DOHH2 (cell line): ENCODE measurements at regions not wholly inside any gene's neighbourhood (a gene's known extent, or its start where the extent isn't known, plus 50 kb on each side); places are given as distances from the start of the nearest gene placed in this dataset.

Source experiments
- H3F3A ChIP-seq: fragments of 200-600 bp; sonication (generic), shearing (Covaris generic); 2 replicates; pipeline ENCODE4 v1.6.0; 2016; ENCODE audit warnings: antibody characterized with exemption, mild to moderate bottlenecking; ENCODE audit not compliant: control insufficient read depth, insufficient read depth
- H3K27ac ChIP-seq: fragments of 200-600 bp; sonication (generic); 2 replicates; pipeline ENCODE4 v1.5.1; 2014; ENCODE audit warnings: low read depth, mild to moderate bottlenecking, low read length, moderate library complexity
- H3K27me3 ChIP-seq: fragments of 200-600 bp; sonication (generic); 2 replicates; pipeline ENCODE4 v1.6.1; 2014; ENCODE audit warnings: mild to moderate bottlenecking, low read length, mixed read lengths; ENCODE audit not compliant: control insufficient read depth
- H3K36me3 ChIP-seq: fragments of 200-600 bp; sonication (generic); 2 replicates; pipeline ENCODE4 v1.6.1; 2014; ENCODE audit warnings: mild to moderate bottlenecking, low read length, moderate library complexity, mixed read lengths; ENCODE audit not compliant: control insufficient read depth
- H3K4me1 ChIP-seq: fragments of 200-600 bp; sonication (generic); 2 replicates; pipeline ENCODE4 v1.6.1; 2014; ENCODE audit warnings: mild to moderate bottlenecking, low read length, mixed read lengths; ENCODE audit not compliant: control insufficient read depth
- H3K4me2 ChIP-seq: fragments of 200-600 bp; sonication (generic); 2 replicates; pipeline ENCODE4 v1.6.0; 2014; ENCODE audit warnings: mild to moderate bottlenecking, low read length, moderate library complexity
- H3K4me3 ChIP-seq: fragments of 200-600 bp; sonication (generic); 2 replicates; pipeline ENCODE4 v1.5.1; 2014; ENCODE audit warnings: mild to moderate bottlenecking, low read length, mixed read lengths
- H3K79me2 ChIP-seq: fragments of 200-600 bp; sonication (generic); 2 replicates; pipeline ENCODE4 v1.6.1; 2014; ENCODE audit warnings: mild to moderate bottlenecking, low read length, mixed read lengths; ENCODE audit not compliant: control insufficient read depth
- H3K9me2 ChIP-seq: fragments of 200-600 bp; sonication (generic); replicated peaks from 2 replicates; pipeline ENCODE4 v1.6.1; 2014; ENCODE audit warnings: mild to moderate bottlenecking, low read length, mixed read lengths; ENCODE audit not compliant: control insufficient read depth
- H3K9me3 ChIP-seq: fragments of 200-600 bp; sonication (generic); 2 replicates; pipeline ENCODE4 v1.6.1; 2014; ENCODE audit warnings: antibody characterized with exemption, low read length, mixed read lengths; ENCODE audit not compliant: control insufficient read depth, insufficient read depth
- H4K20me1 ChIP-seq: fragments of 200-600 bp; sonication (generic); 2 replicates; pipeline ENCODE4 v1.6.0; 2014; ENCODE audit warnings: low read depth, mild to moderate bottlenecking, antibody characterized with exemption, low read length, moderate library complexity; ENCODE audit not compliant: control insufficient read depth, insufficient read depth
- CTCF ChIP-seq: fragments of 200-600 bp; sonication (generic); IDR thresholded peaks from one replicate; pipeline ENCODE4 v1.5.1; 2014; ENCODE audit warnings: antibody characterized with exemption, mild to moderate bottlenecking, low read depth, low read length; ENCODE audit not compliant: poor library complexity, severe bottlenecking
- EZH2phosphoT487 ChIP-seq: fragments of 200-600 bp; sonication (generic); IDR thresholded peaks from 2 replicates; pipeline ENCODE4 v1.6.1; 2017; ENCODE audit warnings: borderline replicate concordance, mild to moderate bottlenecking, antibody characterized with exemption, low read length, moderate library complexity, mixed read lengths

- no peak for TF ChIP-seq CTCF
- no peak for TF ChIP-seq EZH2phosphoT487
- Histone ChIP-seq H3K9me3 (no peaks in the 10 kb centered on the region), H3K4me3 (no peak overlapping the region), H3K4me1 (no peaks in the 10 kb centered on the region), H3K36me3 (no peaks in the 10 kb centered on the region), H3K79me2 (no peaks in the 10 kb centered on the region), H3F3A (no peaks in the 10 kb centered on the region), H3K27ac (no peak overlapping the region), H3K27me3 (no peaks in the 10 kb centered on the region), H4K20me1 (no peaks in the 10 kb centered on the region), H3K9me2 (no peaks in the 10 kb centered on the region), H3K4me2 (no peak overlapping the region)
These were observed 201.5 kb upstream of the SPOCK3 start for GRCh38 chr4:167435786-167436185.

GRCh38 chr4:167443841-167444240 is 209.5 kb upstream of the SPOCK3 start:
- H3K4me2 ChIP-seq, result no peak overlapping the region
- no peaks in the 10 kb centered on the region for H3K36me3 ChIP-seq
- H3K27ac ChIP-seq, result no peak overlapping the region
- H4K20me1 ChIP-seq, result no peaks in the 10 kb centered on the region
- no peak for TF ChIP-seq EZH2phosphoT487
- no peak for TF ChIP-seq CTCF
- H3F3A ChIP-seq, result no peaks in the 10 kb centered on the region
- no peaks in the 10 kb centered on the region for H3K9me3 ChIP-seq
- H3K4me3 ChIP-seq, result no peak overlapping the region
- H3K27me3 ChIP-seq, result no peaks in the 10 kb centered on the region
- no peaks in the 10 kb centered on the region for H3K79me2 ChIP-seq
- H3K9me2 ChIP-seq, result no peaks in the 10 kb centered on the region
- no peaks in the 10 kb centered on the region for H3K4me1 ChIP-seq

GRCh38 chr4:167452922-167453430 is 218.7 kb upstream of the SPOCK3 start:
- no peaks in the 10 kb centered on the region for H3K36me3 ChIP-seq
- no peaks in the 10 kb centered on the region for H3K79me2 ChIP-seq
- H3K27ac ChIP-seq, result no peak overlapping the region
- no peaks in the 10 kb centered on the region for H3K9me3 ChIP-seq
- no peak overlapping the region for H3K4me2 ChIP-seq
- no peaks in the 10 kb centered on the region for H3K9me2 ChIP-seq
- H3K4me1 ChIP-seq, result no peaks in the 10 kb centered on the region
- no peaks in the 10 kb centered on the region for H4K20me1 ChIP-seq
- TF ChIP-seq CTCF (no peak), EZH2phosphoT487 (no peak)
- H3F3A ChIP-seq, result no peaks in the 10 kb centered on the region
- H3K27me3 ChIP-seq, result no peaks in the 10 kb centered on the region
- H3K4me3 ChIP-seq, result no peak overlapping the region

GRCh38 chr4:167456619-167457018 is 222.3 kb upstream of the SPOCK3 start:
- Histone ChIP-seq H3K4me1 (no peaks in the 10 kb centered on the region), H3K4me2 (no peak overlapping the region), H3K27me3 (no peaks in the 10 kb centered on the region), H3K4me3 (no peak overlapping the region), H3K27ac (no peak overlapping the region), H3K9me2 (no peaks in the 10 kb centered on the region), H4K20me1 (no peaks in the 10 kb centered on the region), H3F3A (no peaks in the 10 kb centered on the region), H3K79me2 (no peaks in the 10 kb centered on the region), H3K36me3 (no peaks in the 10 kb centered on the region), H3K9me3 (no peaks in the 10 kb centered on the region)
- TF ChIP-seq CTCF, result no peak
- no peak for TF ChIP-seq EZH2phosphoT487
